ENCODE measurements at regions not wholly inside any gene's neighbourhood (a gene's known extent, or its start where the extent isn't known, plus 50 kb on each side); places are given as distances from the start of the nearest gene placed in this dataset.

DNA sequence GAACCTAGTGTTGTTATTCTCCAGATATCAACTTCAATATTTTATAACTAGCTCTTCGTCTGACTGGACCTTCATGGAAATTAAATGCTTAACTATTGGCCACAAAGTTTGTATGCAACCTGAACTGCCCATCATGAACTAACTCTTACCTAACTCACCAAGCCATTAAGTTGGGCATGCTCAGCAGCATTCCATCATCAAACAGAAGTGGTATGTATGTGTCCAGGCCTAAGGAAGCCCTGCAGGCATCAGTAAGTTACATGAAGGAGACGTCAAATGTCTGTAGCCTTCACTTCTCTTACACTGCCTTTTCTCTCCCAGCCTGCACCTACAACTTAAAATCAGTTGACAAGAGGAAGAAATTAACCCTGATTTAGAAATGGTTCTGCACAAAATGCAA, 1639.2 kb upstream of the PABPC4L start:
- intact Hi-C loops (cut with DNase I) = no loop called here
- no peaks in the 10 kb centered on the region for H3K4me1 ChIP-seq
- H3K9me3 ChIP-seq = no peaks in the 10 kb centered on the region
- no peak overlapping the region for H3K4me3 ChIP-seq
- H3K27me3 ChIP-seq = no peaks in the 10 kb centered on the region
- H3K9ac ChIP-seq (ENCODE audit: low read depth in 2 of 2, low read length in 2 of 2) = no peak overlapping the region
- DNase-seq = no peak
- TF ChIP-seq, protein P1, sequence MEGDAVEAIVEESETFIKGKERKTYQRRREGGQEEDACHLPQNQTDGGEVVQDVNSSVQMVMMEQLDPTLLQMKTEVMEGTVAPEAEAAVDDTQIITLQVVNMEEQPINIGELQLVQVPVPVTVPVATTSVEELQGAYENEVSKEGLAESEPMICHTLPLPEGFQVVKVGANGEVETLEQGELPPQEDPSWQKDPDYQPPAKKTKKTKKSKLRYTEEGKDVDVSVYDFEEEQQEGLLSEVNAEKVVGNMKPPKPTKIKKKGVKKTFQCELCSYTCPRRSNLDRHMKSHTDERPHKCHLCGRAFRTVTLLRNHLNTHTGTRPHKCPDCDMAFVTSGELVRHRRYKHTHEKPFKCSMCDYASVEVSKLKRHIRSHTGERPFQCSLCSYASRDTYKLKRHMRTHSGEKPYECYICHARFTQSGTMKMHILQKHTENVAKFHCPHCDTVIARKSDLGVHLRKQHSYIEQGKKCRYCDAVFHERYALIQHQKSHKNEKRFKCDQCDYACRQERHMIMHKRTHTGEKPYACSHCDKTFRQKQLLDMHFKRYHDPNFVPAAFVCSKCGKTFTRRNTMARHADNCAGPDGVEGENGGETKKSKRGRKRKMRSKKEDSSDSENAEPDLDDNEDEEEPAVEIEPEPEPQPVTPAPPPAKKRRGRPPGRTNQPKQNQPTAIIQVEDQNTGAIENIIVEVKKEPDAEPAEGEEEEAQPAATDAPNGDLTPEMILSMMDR (IDR thresholded peaks at IDR 0.05) = no peak
- H3K36me3 ChIP-seq = no peaks in the 10 kb centered on the region
- H3K27ac ChIP-seq = no peak overlapping the region

DNA sequence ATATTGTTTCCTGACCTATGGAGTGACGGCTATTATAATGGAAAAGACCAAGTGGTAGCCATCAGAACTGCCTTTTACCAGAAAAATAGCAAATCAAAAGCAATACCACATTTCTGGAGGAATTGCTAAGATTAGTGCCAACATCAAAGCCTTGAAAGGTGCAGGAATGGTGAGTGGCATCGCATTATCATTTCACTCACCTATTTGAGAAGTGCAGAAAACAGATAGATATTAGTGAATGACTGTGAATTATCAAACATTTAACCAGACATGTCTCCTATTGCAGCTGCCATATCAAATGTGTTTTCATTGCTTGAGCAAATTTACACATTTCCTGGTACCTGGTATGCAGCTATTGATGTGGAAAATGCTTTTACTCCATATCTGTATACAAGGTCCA, 1638.1 kb upstream of the PABPC4L start:
- no peak for DNase-seq
- no peaks in the 10 kb centered on the region for H3K4me1 ChIP-seq
- TF ChIP-seq, protein P1 (IDR thresholded peaks at IDR 0.05) = no peak
- no peak overlapping the region for H3K9ac ChIP-seq (ENCODE audit: low read depth in 2 of 2, low read length in 2 of 2)
- H3K4me3 ChIP-seq = no peak overlapping the region
- no peaks in the 10 kb centered on the region for H3K27me3 ChIP-seq
- no peaks in the 10 kb centered on the region for H3K36me3 ChIP-seq
- intact Hi-C loops (cut with DNase I) = no loop called here
- no peak overlapping the region for H3K27ac ChIP-seq
- no peaks in the 10 kb centered on the region for H3K9me3 ChIP-seq

DNA sequence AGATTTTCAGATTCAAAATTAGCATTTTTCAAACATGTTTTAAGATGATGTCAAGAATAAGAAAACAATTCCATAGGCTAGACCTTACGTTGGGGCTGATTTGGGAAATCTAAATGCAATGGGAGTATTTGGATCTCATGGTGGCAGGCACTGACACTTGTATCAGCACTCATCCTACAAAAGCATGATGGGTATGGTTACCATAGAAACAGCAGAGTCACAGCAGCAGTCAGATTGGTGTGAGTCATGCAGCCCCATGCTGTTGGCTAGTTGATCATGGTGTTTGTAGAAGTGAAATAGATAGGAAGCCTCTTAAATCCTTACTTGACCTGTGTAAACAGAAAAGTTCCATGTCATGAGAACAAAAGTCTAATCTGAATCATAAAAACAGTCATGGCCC, 1637.3 kb upstream of the PABPC4L start:
- TF ChIP-seq, protein P1 (IDR thresholded peaks at IDR 0.05) = no peak
- intact Hi-C loops (cut with DNase I) = no loop called here
- DNase-seq = no peak

DNA sequence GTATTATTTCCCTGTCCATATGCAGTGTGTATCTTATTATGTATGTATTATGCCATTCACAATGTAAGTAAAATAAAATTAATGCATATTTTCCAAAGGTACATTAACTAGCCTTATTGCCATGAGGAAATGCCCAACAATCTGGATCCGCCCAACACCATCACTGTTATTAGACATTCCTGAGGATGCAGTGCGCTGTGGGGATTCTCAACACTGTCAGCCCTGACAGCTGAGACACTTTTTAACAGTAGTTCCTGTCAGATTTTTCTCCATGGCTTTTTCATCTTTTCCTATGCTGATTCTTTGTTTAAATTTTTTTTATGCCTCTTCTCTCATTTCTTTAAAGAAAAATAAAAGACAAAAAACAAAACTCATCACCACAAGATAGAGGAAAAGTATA, 1632.9 kb upstream of the PABPC4L start:
- no peak overlapping the region for H3K9ac ChIP-seq (ENCODE audit: low read depth in 2 of 2, low read length in 2 of 2)
- no peak overlapping the region for H3K4me3 ChIP-seq
- intact Hi-C loops (cut with DNase I) = no loop called here
- H3K27ac ChIP-seq = no peak overlapping the region
- H3K36me3 ChIP-seq = no peaks in the 10 kb centered on the region
- H3K9me3 ChIP-seq = no peaks in the 10 kb centered on the region
- TF ChIP-seq, protein P1 (IDR thresholded peaks at IDR 0.05) = no peak
- no peaks in the 10 kb centered on the region for H3K4me1 ChIP-seq
- DNase-seq = no peak
- H3K27me3 ChIP-seq = no peaks in the 10 kb centered on the region

More for the DNA sequence above, 1637.3 kb upstream of the PABPC4L start:
- no peaks in the 10 kb centered on the region for H3K4me1 ChIP-seq
- H3K27me3 ChIP-seq = no peaks in the 10 kb centered on the region
- no peak overlapping the region for H3K4me3 ChIP-seq
- H3K9ac ChIP-seq (ENCODE audit: low read depth in 2 of 2, low read length in 2 of 2) = no peak overlapping the region
- H3K27ac ChIP-seq = no peak overlapping the region
- no peaks in the 10 kb centered on the region for H3K36me3 ChIP-seq
- H3K9me3 ChIP-seq = no peaks in the 10 kb centered on the region

DNA sequence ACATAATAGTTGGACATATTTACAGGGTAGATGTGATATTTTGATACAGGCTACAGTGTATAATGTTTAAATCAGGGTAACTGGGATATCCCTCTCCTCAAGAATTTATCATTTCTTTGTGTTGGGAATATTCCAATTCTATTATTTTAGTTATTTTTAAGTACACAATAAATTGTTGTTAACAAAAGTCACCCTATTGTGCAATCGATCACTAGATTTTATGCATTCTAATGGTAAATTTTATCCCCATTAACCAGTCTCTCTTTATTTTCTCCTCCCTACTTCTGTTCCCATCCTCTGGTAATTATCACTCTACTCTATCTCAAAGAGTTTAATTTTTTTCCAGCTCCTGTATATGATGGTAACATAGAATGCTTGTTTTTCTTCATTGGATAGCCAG, 1631.9 kb upstream of the PABPC4L start:
- TF ChIP-seq, protein P1 (IDR thresholded peaks at IDR 0.05) = no peak
- Histone ChIP-seq H3K27me3 (no peaks in the 10 kb centered on the region), H3K4me1 (no peaks in the 10 kb centered on the region), H3K9me3 (no peaks in the 10 kb centered on the region), H3K9ac (ENCODE audit: low read depth in 2 of 2, low read length in 2 of 2) (no peak overlapping the region), H3K36me3 (no peaks in the 10 kb centered on the region), H3K4me3 (no peak overlapping the region), H3K27ac (no peak overlapping the region)
- intact Hi-C loops (cut with DNase I) = no loop called here
- DNase-seq = no peak

All from colonic mucosa (tissue), 4 donors.